ENCODE measurements at regions not wholly inside any gene's neighbourhood (a gene's known extent, or its start where the extent isn't known, plus 50 kb on each side); places are given as distances from the start of the nearest gene placed in this dataset.

GRCh38 chr6:139753198-139753861, 378.9 kb upstream of the CITED2 start:
- ATAC-seq (ENCODE audit: low read depth) (no peak), DNase-seq (ENCODE audit: low spot score) (no peak)
- Histone ChIP-seq H3K4me1 (ENCODE audit: insufficient read depth, poor library complexity, severe bottlenecking) (peaks cover 3% of the 10 kb centered on the region), H3K9me3 (ENCODE audit: severe bottlenecking) (no peaks in the 10 kb centered on the region), H3K27me3 (ENCODE audit: insufficient read depth, poor library complexity, severe bottlenecking) (no peaks in the 10 kb centered on the region), H3K36me3 (ENCODE audit: low read depth) (no peaks in the 10 kb centered on the region), H3K27ac (ENCODE audit: poor library complexity, severe bottlenecking) (no peak overlapping the region), H3K4me3 (ENCODE audit: severe bottlenecking) (no peak overlapping the region)
- TF ChIP-seq CTCF (IDR thresholded peaks at IDR 0.05; ENCODE audit: poor library complexity, severe bottlenecking) = no peak

- no peak overlapping the region for H3K27ac ChIP-seq (ENCODE audit: poor library complexity, severe bottlenecking)
- H3K4me1 ChIP-seq (ENCODE audit: insufficient read depth, poor library complexity, severe bottlenecking) = no peaks in the 10 kb centered on the region
- DNase-seq (ENCODE audit: low spot score) (no peak), ATAC-seq (ENCODE audit: low read depth) (no peak)
- no peak for TF ChIP-seq CTCF (IDR thresholded peaks at IDR 0.05; ENCODE audit: poor library complexity, severe bottlenecking)
- H3K36me3 ChIP-seq (ENCODE audit: low read depth) = no peaks in the 10 kb centered on the region
- no peaks in the 10 kb centered on the region for H3K9me3 ChIP-seq (ENCODE audit: severe bottlenecking)
- H3K4me3 ChIP-seq (ENCODE audit: severe bottlenecking) = no peak overlapping the region
- no peaks in the 10 kb centered on the region for H3K27me3 ChIP-seq (ENCODE audit: insufficient read depth, poor library complexity, severe bottlenecking)
Measured at GRCh38 chr6:139752086-139752485, 377.6 kb upstream of the CITED2 start.

- Histone ChIP-seq H3K4me3 (ENCODE audit: severe bottlenecking) (no peak overlapping the region), H3K9me3 (ENCODE audit: severe bottlenecking) (no peaks in the 10 kb centered on the region), H3K36me3 (ENCODE audit: low read depth) (no peaks in the 10 kb centered on the region), H3K27me3 (ENCODE audit: insufficient read depth, poor library complexity, severe bottlenecking) (no peaks in the 10 kb centered on the region), H3K27ac (ENCODE audit: poor library complexity, severe bottlenecking) (no peak overlapping the region), H3K4me1 (ENCODE audit: insufficient read depth, poor library complexity, severe bottlenecking) (no peaks in the 10 kb centered on the region)
- no peak for ATAC-seq (ENCODE audit: low read depth)
- TF ChIP-seq CTCF (IDR thresholded peaks at IDR 0.05; ENCODE audit: poor library complexity, severe bottlenecking) = no peak
- no peak for DNase-seq (ENCODE audit: low spot score)
Measured at GRCh38 chr6:139751179-139751578, 376.7 kb upstream of the CITED2 start.

GRCh38 chr6:139748353-139749146, 374.1 kb upstream of the CITED2 start:
- H3K9me3 ChIP-seq (ENCODE audit: severe bottlenecking) = no peaks in the 10 kb centered on the region
- no peak overlapping the region for H3K4me3 ChIP-seq (ENCODE audit: severe bottlenecking)
- no peak for ATAC-seq (ENCODE audit: low read depth)
- no peaks in the 10 kb centered on the region for H3K36me3 ChIP-seq (ENCODE audit: low read depth)
- DNase-seq (ENCODE audit: low spot score) = no peak
- TF ChIP-seq CTCF (IDR thresholded peaks at IDR 0.05; ENCODE audit: poor library complexity, severe bottlenecking) = no peak
- no peak overlapping the region for H3K27ac ChIP-seq (ENCODE audit: poor library complexity, severe bottlenecking)
- H3K27me3 ChIP-seq (ENCODE audit: insufficient read depth, poor library complexity, severe bottlenecking) = no peaks in the 10 kb centered on the region
- peaks cover 8% of the 10 kb centered on the region for H3K4me1 ChIP-seq (ENCODE audit: insufficient read depth, poor library complexity, severe bottlenecking)

- no peaks in the 10 kb centered on the region for H3K9me3 ChIP-seq (ENCODE audit: severe bottlenecking)
- H3K4me1 ChIP-seq (ENCODE audit: insufficient read depth, poor library complexity, severe bottlenecking) = peaks cover 13% of the 10 kb centered on the region
- no peak for ATAC-seq (ENCODE audit: low read depth)
- no peaks in the 10 kb centered on the region for H3K36me3 ChIP-seq (ENCODE audit: low read depth)
- no peak overlapping the region for H3K4me3 ChIP-seq (ENCODE audit: severe bottlenecking)
- no peak overlapping the region for H3K27ac ChIP-seq (ENCODE audit: poor library complexity, severe bottlenecking)
- H3K27me3 ChIP-seq (ENCODE audit: insufficient read depth, poor library complexity, severe bottlenecking) = no peaks in the 10 kb centered on the region
- TF ChIP-seq CTCF (IDR thresholded peaks at IDR 0.05; ENCODE audit: poor library complexity, severe bottlenecking) = no peak
- no peak for DNase-seq (ENCODE audit: low spot score)
Measured at GRCh38 chr6:139747154-139747553, 372.7 kb upstream of the CITED2 start.

All from RWPE2 (cell line).